GM23338 (cell line): ENCODE measurements at regions not wholly inside any gene's neighbourhood (a gene's known extent, or its start where the extent isn't known, plus 50 kb on each side); places are given as distances from the start of the nearest gene placed in this dataset.

ENCODE experiments used
- ATAC-seq: fragments of 200-7000 bp; cut with Tn5 transposase; 3 replicates; pipeline ENCODE4 v1.9.1; 2020
- DNase-seq: peaks from one replicate; pipeline ENCODE4 v3.0.0-alpha.2; 2015; ENCODE audit warnings: low spot score
- H2AFZ ChIP-seq: fragments of 200-600 bp; sonication (generic); 2 replicates; pipeline ENCODE4 v1.8.0; 2016; ENCODE audit warnings: antibody characterized with exemption, mild to moderate bottlenecking, moderate library complexity
- H3F3A ChIP-seq: fragments of 200-600 bp; sonication (generic); replicated peaks from 2 replicates; pipeline ENCODE4 v1.8.0; 2017; ENCODE audit warnings: antibody characterized with exemption, mixed run types, low read depth
- H3K27ac ChIP-seq: fragments of 200-600 bp; sonication (generic); 2 replicates; pipeline ENCODE4 v1.6.1; 2016; ENCODE audit warnings: low read depth
- H3K27me3 ChIP-seq: fragments of 200-600 bp; sonication (generic); 2 replicates; pipeline ENCODE4 v1.8.0; 2016; ENCODE audit warnings: mild to moderate bottlenecking, mixed run types, moderate library complexity; ENCODE audit not compliant: insufficient read depth
- H3K36me3 ChIP-seq: fragments of 200-600 bp; sonication (generic); 2 replicates; pipeline ENCODE4 v1.8.0; 2016; ENCODE audit warnings: mild to moderate bottlenecking; ENCODE audit not compliant: insufficient read depth
- H3K4me1 ChIP-seq: fragments of 200-600 bp; sonication (generic); 2 replicates; pipeline ENCODE4 v1.8.0; 2016; ENCODE audit warnings: mild to moderate bottlenecking, moderate library complexity; ENCODE audit not compliant: insufficient read depth
- H3K4me2 ChIP-seq: fragments of 200-600 bp; sonication (generic); 2 replicates; pipeline ENCODE4 v1.7.1; 2017; ENCODE audit warnings: mixed run types
- H3K4me3 ChIP-seq: fragments of 200-600 bp; sonication (generic); 2 replicates; pipeline ENCODE4 v1.6.1; 2016; ENCODE audit warnings: mixed run types
- H3K79me2 ChIP-seq: fragments of 200-600 bp; sonication (generic); replicated peaks from 2 replicates; pipeline ENCODE4 v1.8.0; 2017; ENCODE audit warnings: mild to moderate bottlenecking; ENCODE audit not compliant: insufficient read depth
- H3K9me2 ChIP-seq: fragments of 200-600 bp; sonication (generic); 2 replicates; pipeline ENCODE4 v1.8.0; 2017; ENCODE audit not compliant: insufficient read depth
- H4K20me1 ChIP-seq: fragments of 200-600 bp; sonication (generic); replicated peaks from 2 replicates; pipeline ENCODE4 v1.8.0; 2017; ENCODE audit warnings: mild to moderate bottlenecking; ENCODE audit not compliant: insufficient read depth
- H3K27ac Mint-ChIP-seq: 2 replicates; pipeline ENCODE4 v1.8.0; 2020; ENCODE audit warnings: inconsistent platforms, mild to moderate bottlenecking, moderate library complexity, mixed read lengths
- H3K27me3 Mint-ChIP-seq: 3 replicates; pipeline ENCODE4 v1.8.0; 2022; ENCODE audit warnings: low read depth, mild to moderate bottlenecking, moderate library complexity, mixed read lengths, inconsistent platforms; ENCODE audit not compliant: insufficient read depth, poor library complexity
- H3K36me3 Mint-ChIP-seq: 3 replicates; pipeline ENCODE4 v1.8.0; 2021; ENCODE audit warnings: low read depth, mild to moderate bottlenecking, inconsistent platforms, moderate library complexity, mixed read lengths
- H3K4me1 Mint-ChIP-seq: 3 replicates; pipeline ENCODE4 v1.8.0; 2020; ENCODE audit warnings: mild to moderate bottlenecking, inconsistent platforms, mixed read lengths
- H3K4me3 Mint-ChIP-seq: 3 replicates; pipeline ENCODE4 v1.8.0; 2021; ENCODE audit warnings: moderate library complexity, mild to moderate bottlenecking, inconsistent platforms, mixed read lengths
- H3K9me3 Mint-ChIP-seq: 3 replicates; pipeline ENCODE4 v1.8.0; 2020; ENCODE audit warnings: moderate library complexity, mild to moderate bottlenecking, inconsistent platforms, mixed read lengths
- CREB1 ChIP-seq: fragments of 250-450 bp; sonication (Bioruptor Pico); IDR thresholded peaks from 2 replicates; pipeline ENCODE4 v1.5.0; 2020; ENCODE audit warnings: low read depth, mild to moderate bottlenecking, moderate library complexity
- CTCF ChIP-seq, 2 experiments: fragments of 200-600 bp in 1 of 2; sonication (generic) in 1 of 2; conservative IDR thresholded peaks; 2 replicates each; pipeline versions ENCODE4 v1.5.1 to v1.6.1; 2016 to 2017; ENCODE audit warnings: antibody characterized with exemption in 2 of 2, low read depth in 2 of 2, mild to moderate bottlenecking in 2 of 2, moderate library complexity in 1 of 2
- JUNB ChIP-seq: IDR thresholded peaks from one replicate; pipeline ENCODE4 v1.6.1; 2016; ENCODE audit warnings: antibody characterized with exemption; ENCODE audit not compliant: unreplicated experiment
- NANOG ChIP-seq: IDR thresholded peaks from 2 replicates; pipeline ENCODE4 v1.6.1; 2016; ENCODE audit warnings: antibody characterized with exemption, borderline replicate concordance
- REST ChIP-seq: IDR thresholded peaks from one replicate; pipeline ENCODE4 v1.6.1; 2018; ENCODE audit warnings: antibody characterized with exemption; ENCODE audit not compliant: unreplicated experiment
- STAT1 ChIP-seq: IDR thresholded peaks from one replicate; pipeline ENCODE4 v1.6.1; 2016; ENCODE audit warnings: antibody characterized with exemption; ENCODE audit not compliant: unreplicated experiment
- ZNF114 ChIP-seq: fragments of 250-450 bp; sonication (Bioruptor Pico); IDR thresholded peaks from 2 replicates; pipeline ENCODE4 v1.5.0; 2020; ENCODE audit warnings: mild to moderate bottlenecking, moderate library complexity
- ZNF331 ChIP-seq: fragments of 250-450 bp; sonication (Bioruptor Pico); IDR thresholded peaks from 2 replicates; pipeline ENCODE4 v1.5.0; 2020; ENCODE audit warnings: low read depth, mild to moderate bottlenecking, moderate library complexity
- ZNF462 ChIP-seq: fragments of 250-450 bp; sonication (Bioruptor Pico); IDR thresholded peaks from 2 replicates; pipeline ENCODE4 v1.5.0; 2020; ENCODE audit warnings: mild to moderate bottlenecking, moderate library complexity

GRCh38 chr1:192887426-192887825 lies 78.6 kb downstream of the RGS2 start:
- Histone ChIP-seq H3K4me3 (no peak overlapping the region), H3F3A (no peaks in the 10 kb centered on the region), H2AFZ (peak overlapping the region; percentile 26; the same call in 1 of the 2 replicates), H3K4me1 (peaks cover 15% of the 10 kb centered on the region), H3K79me2 (no peaks in the 10 kb centered on the region), H3K4me2 (no peak overlapping the region), H3K36me3 (no peaks in the 10 kb centered on the region), H4K20me1 (no peaks in the 10 kb centered on the region), H3K27me3 (no peaks in the 10 kb centered on the region), H3K27ac (no peak overlapping the region), H3K9me2 (peaks cover 16% of the 10 kb centered on the region)
- H3K27ac Mint-ChIP-seq, result peak overlapping the region; percentile 62; the same call in 1 of the 2 replicates
- H3K4me1 Mint-ChIP-seq, result peaks cover 16% of the 10 kb centered on the region
- peak; percentile 63 for DNase-seq
- H3K36me3 Mint-ChIP-seq, result peaks cover 14% of the 10 kb centered on the region; the same call in 1 of the 3 replicates
- H3K9me3 Mint-ChIP-seq, result peaks cover 11% of the 10 kb centered on the region; the same call in 2 of the 3 replicates
- TF ChIP-seq ZNF462 (CRISPR knock-in tag) (no peak), REST (no peak), JUNB (no peak), STAT1 (no peak), CREB1 (CRISPR knock-in tag) (no peak), ZNF114 (CRISPR knock-in tag) (no peak), ZNF331 (CRISPR knock-in tag) (no peak), NANOG (no peak), CTCF (conservative IDR thresholded peaks at IDR 0.05; ENCODE audit: low read depth in 2 of 2) (no peak)
- peak; percentile 54 for ATAC-seq
- H3K27me3 Mint-ChIP-seq, result peaks cover 6% of the 10 kb centered on the region
- no peak overlapping the region for H3K4me3 Mint-ChIP-seq
